GM18858 (cell line): ENCODE measurements at regions not wholly inside any gene's neighbourhood (a gene's known extent, or its start where the extent isn't known, plus 50 kb on each side); places are given as distances from the start of the nearest gene placed in this dataset.

ENCODE experiments used
- ATAC-seq: cut with Tn5 transposase; IDR thresholded peaks from one replicate; pipeline ENCODE4 v1.9.1; 2021; ENCODE audit not compliant: unreplicated experiment

DNA sequence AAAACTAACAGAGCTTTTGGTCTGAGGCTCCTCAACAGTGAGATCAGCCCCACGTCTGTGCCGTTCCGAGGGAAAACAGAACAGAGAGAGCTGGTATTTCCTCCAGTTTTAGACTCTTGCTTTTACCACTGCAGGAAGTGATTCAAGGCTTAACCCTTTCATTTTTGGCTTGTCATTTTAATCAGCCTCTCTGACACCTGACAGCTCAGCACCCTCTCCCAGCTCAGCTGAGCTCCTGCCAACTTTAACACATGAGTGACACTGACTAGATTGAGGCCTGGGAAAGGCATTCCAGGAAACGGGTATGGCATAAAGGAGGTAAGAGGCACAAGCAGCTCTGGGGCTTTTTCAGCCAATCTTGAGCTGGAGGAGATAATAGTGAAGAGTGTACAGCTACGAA is 239.4 kb upstream of the SKOR2 start:
- no peak for ATAC-seq

DNA sequence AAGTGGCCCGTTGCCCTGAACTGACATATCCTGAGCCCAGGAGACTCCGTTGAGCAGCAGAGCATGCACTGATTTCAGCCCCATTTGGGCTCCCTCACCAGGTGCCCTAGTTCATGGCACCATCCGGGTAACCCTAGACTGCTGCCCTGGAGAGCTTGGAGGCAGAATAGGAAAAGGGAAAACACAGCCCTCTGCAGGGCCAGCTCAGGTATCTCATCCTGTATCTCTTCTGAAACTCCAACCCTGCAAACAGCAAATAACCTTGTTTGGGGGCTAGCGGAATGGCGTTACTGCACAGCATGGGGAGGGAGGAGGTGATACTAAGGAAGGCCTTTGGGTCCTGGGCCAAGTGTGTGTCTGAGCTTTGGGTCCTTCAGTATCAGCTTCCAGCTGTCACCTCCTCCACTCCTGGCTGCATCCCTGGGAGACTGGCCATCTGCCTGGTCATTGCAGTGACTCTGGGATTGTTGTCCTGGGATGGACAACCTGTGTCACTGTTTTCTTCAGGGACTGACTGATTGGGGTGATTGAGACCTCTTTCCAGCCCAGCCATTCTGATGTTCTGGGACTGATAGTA is 233.8 kb upstream of the SKOR2 start:
- ATAC-seq, result no peak

DNA sequence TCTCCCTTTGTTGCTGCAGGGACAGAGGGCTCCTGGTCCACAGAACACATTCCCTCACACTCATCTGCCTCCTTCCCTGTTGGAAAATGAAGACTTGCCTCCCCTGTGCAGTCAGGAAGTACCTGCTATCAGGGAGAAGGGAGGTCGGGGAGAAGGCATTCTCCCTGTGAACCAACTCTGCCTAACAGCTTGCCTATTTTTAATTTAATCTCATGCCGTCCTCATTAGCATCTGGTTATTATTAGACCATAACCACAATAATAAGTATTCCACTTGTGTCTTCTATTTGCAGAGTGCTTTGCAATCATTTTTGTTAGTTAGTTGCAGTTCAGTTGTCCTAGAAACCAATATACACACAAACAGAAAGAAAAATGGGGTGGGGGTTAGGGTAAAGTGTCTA is 232.6 kb upstream of the SKOR2 start:
- ATAC-seq, result no peak

DNA sequence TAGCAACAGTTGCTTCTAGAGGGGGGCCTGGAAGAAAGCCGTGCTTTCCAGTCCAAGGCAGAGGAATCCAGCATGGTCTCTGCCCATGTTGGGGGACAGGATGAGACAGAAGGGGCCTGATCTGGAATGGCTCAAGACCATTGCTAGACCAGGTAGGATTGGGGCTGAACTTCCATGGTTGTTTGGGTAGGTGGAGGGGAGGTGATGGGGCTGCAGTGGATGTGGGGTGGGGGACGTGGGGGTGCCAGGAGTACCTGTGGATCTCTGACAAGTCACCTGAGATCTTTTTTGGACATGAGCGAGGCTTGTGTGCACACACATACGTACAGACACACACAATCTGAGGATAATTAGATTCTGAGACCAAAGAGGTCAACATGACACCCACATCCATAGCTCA is 228.7 kb upstream of the SKOR2 start:
- no peak for ATAC-seq

DNA sequence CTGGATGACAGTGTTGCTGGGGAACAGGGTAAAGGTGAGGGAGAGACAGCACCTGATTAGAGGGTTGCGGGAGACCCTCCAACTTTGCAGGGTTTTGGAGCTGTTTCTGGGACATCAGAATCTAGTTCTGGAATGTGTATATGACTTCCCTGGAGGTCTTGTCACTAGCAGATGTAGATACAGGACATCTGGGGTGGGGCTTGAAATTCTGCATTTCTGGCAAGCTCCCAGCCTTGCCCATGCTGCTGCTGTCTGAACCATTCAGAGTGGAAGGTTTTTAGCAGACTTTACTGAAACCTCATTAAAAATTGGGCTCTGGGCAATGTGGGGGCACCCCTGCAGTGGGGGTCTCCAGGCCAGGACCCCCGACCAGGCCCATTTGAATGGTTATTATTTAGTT is 220.3 kb upstream of the SKOR2 start:
- ATAC-seq, result no peak

DNA sequence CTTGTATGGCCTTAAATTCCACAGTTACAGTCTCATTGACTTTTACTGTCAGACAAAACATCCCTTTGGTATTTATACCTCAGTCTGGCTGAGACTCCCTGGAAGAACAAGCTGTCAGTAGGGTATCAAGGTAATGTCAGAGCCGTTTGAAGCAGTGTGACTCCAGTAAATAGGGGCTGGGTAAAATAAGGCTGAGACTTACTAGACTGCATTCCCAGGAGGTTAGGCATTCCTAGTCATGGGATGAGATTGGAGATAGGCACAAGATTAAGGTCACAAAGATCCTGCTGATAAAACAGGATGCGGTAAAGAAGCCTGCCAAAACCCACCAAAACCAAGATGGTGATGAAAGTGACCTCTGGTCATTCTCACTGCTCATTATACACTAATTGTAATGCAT is 219.5 kb upstream of the SKOR2 start:
- no peak for ATAC-seq

DNA sequence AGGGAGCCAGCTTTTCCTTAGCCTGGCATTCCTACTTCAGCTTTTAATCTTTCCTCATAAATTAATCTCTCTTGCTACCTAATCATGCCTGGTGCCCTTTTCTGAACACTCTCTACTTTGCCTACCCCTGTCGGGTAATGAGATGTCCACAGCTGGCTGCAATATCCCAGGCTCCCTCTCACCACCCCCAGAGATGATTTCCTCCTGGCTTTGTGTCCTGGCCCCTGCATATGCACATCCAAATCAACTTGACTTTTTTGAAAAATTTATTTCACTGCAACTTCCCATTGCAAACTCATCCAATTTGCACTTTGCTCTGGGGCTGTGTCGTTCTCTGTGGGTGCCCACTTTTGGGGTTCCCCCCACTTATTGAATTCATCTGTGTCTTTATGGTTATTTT is 218.1 kb upstream of the SKOR2 start:
- no peak for ATAC-seq

DNA sequence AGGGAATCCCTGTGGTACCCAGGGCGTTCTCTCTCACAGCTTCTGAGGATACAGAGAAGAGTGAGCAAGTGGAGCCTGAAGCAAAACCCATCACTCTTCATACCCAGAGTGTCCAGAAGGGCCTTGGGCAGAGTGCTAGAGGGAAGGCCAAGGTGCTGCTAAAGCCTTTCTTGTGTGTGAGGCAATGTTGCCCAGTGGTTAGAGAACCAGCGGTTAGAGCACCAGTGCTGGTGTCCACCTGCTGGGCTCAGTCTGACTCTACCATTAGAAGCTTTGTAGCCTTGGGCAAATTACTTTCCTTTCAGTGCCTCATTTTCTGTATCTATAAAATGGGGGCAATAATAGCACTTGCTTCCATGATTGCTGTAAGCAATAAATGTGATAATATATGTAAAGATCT is 210.5 kb upstream of the SKOR2 start:
- ATAC-seq, result no peak

DNA sequence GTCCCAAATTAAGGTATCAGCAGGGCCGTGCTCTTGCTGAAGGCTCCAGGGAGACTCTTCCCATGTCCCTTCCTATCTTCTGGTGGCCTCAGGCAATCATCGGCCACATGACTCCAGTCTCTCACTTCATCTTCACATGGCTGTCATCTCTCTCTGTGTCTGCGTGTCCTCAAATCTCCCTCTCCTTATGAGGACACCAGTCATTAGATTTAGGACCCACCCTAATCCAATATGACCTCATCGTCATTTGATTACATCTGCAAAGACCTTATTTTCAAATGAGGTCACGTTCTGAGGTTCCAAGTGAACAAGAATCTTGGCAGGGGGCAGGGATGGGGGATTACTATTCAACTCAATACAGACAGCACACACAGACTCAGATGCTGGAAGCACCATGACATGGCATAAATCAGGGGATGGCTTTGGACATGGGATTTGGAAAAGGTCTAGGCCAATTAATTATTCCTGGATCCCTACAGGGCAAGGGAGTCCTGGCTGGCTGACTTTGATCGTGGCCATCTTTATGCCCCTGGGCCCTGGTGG is 210.0 kb upstream of the SKOR2 start:
- ATAC-seq, result no peak

DNA sequence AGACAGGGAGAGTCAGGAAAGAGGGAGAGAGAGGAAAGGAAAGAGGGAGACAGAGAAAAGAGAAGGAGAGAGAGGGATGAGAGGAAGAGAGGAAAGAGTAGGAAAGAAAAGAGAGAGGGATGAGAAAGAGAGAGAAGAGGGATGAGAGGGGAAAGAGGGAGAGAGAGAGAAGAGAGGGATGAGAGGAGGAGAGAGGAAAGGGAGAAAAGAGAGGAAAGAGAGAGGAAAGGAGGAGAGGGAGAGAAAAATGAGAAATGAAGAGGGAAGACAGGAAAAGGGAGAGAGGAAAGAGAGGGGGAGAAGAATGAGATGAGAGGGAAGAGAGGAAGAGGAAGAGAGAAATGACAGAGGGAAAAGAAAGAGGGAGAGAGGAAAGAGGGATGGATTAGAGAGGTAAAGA is 207.0 kb upstream of the SKOR2 start:
- ATAC-seq, result no peak

DNA sequence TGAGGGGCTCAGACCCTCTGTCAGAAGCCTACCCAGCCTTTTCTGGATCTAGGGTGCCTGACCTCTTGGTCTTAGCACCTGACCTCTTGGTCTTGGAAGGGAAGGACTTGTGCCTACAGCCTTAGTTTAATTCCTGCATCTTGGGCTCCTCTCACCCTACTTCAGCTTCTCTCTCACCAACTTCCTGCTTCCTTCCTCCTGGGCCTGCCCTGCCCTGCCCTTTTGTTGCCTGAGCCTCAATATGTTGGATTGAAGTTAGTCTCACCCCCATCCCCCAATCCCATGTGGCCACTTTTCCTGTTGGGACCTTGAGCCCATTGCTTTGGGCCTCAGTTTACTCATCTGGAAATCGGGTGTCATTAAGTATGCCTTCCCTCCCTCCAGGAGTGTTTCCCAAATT is 206.2 kb upstream of the SKOR2 start:
- ATAC-seq, result no peak

DNA sequence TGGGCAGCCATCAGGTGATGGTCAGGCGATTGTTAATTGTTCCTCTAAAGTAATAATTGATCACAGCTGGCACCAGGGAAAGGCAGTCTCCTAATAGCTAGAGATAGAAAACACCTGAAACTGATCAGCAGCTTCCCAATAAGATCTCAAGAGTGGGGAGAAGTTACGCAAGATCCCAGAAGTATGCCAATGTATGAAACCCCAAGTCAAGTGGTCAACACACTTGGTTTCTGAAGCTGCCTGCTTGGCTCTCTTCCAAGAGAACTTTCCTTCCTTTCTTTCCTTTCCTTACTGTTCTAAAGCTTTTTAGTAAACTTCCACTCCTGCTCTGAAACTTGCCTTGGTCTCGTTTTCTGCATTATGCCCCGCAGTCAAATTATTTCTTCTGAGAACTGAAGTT is 201.6 kb upstream of the SKOR2 start:
- no peak for ATAC-seq

DNA sequence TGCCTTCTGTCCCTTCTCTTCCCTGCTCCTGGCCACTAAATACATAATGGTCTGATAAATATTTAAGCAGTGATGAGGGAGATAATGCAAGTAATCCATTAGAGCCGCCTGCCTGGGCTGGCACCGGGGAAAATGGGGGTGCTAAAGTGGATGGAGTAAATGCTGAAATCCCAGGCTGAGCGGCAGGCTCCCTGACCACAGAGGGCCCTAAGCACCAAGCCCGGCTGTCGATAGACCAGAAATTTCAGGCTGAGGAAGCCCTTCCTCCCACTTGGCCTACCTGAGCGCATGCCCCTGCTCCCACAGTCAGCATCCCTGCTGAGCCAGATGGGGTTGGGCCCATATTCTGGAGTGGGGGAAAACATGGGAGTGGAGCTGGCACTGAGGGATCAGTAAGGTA is 197.5 kb upstream of the SKOR2 start:
- no peak for ATAC-seq

DNA sequence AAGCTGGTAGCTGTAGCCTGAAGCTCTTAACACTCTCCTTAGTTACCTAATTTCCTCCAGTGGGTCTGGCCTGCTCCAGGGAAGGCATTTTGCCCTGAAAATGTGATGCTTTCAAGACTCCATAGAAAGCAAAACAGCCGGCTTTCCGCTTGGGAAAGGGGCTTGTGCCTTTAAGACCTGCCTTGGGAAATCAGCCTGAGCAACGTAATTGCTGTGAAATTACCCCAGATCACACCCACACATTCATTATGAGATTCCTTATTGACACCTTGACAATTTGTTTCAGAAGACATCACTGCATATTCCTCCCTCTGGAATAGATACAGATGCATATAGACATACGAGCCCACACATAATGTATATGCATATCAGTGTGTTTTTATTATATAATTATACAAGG is 190.5 kb upstream of the SKOR2 start:
- no peak for ATAC-seq

DNA sequence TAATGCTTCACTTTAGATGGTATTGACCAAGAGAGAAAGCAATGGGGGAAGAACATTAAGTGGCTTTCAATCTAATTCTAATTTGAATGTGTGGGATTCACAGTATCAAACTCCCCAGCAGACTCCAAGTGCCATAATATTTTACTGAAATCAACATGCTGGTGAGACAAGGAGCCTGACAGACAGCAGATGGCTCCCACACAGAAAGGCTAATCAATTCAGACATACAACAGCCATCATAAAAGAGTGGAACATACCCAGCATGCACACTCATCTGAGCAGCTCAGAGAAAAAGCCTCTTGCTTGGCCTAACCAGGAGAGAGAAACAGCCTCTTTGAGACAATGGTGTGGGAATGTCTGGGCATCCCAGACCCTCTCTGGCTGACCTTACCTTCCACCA is 186.5 kb upstream of the SKOR2 start:
- ATAC-seq, result no peak

DNA sequence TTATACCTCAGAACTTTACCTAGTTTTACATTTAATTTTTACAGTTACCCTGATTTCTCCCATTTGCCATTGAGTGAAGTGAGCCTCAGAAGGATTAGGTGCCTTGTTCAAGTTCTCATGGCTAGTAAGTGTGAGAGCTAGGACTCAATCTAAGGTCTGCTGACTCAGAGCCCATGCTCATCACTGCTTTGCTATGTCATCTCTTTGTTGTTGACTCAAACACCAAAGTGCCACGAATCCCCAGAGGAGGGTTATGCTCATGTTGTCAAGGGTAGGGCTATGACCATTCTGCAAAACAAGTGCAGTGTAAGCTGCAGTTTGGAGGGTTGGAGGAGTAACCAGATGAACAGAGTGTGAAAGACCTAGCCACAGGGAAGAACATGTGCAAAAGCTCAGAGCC is 185.4 kb upstream of the SKOR2 start:
- ATAC-seq, result no peak

DNA sequence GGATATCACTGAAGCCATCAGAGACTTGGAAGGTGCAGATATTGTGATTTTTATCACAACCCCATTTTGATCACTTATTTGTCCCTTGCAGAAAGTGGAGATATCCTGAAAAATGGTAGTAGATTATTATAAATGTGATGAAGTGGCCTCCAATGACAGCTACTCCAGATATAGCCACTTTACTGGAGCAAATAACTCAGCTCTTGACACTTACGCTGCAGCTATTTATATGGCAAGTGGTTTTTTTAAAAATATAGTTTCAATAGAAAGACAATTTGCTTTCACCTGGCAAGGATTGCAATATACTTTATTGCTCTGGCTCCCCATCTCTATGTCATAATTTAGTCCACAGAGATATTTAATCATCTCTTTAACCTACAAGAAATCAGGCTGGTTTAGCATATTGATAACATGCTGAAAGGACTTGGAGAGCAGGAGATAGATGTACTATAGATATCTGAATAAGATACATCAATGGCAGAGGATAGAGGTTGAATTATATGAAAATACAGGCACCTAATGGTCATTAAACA is 182.8 kb upstream of the SKOR2 start:
- ATAC-seq, result no peak

DNA sequence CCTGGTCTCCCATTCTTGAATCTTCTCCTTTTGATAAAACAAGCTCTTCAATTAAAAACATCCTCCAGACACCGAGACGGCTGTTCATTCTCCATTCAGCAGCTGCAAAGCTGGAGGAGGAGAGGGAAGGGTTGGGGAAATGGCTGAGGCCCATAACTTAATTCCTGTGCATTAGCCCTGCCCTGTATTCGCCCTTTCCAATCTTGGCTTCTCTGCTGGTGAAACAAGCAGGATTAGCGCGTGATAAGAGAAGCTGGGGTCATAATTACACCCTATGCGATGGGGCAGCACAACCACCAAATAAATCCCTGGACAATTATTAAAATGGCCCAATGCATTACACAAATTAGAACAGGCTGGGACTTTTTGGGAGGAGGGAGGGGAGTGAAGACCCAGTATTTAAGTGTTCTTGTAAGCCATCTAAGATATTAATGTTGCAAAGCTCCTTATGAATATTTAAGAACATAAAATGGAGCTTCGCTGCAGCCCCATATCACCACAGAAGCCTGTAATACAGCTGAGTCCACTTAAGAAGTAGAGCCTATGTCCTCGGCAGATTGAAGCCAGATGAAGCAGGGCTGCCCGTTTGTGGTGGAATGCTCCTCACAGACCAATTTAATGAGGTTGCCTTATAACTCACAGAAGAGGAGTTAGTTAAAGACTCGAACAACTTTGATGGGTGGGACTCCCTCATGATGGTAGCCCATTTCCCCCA is 176.6 kb upstream of the SKOR2 start:
- ATAC-seq, result no peak

DNA sequence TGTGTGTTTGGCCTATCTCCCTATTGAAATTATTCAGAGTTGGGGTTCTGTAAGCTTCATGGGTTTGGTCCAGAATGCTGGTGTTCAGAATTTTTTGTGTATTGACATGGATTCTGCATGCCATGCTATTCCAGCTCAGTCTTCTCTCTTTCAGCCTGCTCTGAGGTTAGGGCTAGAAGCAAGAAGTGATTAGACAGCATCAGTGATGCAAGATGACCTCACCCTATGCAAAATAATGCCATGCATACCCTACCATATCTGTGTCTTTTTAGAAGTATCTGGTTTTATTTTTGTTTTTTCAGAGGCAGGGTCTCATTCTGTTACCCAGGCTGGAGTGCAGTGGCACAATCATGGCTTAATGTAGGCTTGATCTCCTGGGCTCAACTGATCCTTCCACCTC is 175.6 kb upstream of the SKOR2 start:
- ATAC-seq, result no peak

DNA sequence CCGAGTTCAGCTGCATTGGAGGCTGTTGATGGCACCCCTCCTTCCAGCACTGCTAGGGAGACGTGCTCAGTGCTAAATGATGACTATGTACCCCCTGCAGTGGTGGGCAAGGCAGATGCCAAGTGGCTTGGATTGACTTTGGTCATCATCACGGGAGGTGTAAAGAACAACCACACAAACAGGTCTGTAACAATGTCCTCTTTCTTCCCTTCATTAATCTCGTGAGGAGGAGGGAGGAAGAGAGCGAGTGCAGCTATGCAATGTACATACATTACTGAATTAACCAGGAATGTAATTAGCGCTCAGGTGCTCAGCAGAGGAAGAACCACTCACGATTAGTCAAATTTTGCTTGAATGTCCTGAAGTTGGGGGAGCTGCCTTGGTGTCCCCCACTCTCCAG is 173.9 kb upstream of the SKOR2 start:
- no peak for ATAC-seq

DNA sequence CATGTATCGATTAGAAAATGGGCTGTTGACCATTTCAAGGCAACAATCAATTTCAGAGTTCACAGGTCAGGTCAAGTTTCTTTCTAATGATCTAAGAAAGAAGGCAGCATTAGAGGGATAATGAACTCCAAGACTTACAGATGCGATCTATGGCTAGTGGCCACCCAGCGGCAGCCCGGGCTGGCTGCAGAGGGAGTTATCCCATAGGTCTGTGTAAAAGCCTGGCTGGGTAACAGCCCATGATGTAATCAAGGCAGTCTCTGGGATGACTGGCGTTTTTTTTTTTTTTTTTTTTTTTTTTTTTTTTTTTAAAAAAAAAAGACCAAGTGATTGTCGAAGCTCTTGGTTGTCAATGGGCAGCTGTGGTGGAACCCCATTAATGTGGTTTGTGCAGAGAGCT is 171.1 kb upstream of the SKOR2 start:
- no peak for ATAC-seq

DNA sequence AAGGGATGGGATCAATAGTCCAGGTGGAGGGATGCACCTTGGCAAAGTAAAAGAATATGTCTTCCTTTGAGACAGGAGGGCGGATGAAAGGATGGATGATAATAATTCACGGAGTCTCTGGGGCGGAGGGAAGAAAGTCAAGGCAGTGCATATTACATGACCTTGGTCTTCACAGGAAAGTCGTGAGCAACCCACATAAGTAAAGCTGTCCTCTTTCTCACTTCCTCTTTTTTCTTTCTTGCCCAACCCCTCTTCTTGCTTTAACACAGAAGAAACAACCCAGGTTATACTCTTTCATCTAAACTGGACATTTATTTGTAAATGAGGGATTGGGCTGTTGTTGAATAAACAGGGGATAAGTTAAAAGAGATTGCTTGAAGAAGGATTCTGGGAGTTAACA is 168.7 kb upstream of the SKOR2 start:
- no peak for ATAC-seq

DNA sequence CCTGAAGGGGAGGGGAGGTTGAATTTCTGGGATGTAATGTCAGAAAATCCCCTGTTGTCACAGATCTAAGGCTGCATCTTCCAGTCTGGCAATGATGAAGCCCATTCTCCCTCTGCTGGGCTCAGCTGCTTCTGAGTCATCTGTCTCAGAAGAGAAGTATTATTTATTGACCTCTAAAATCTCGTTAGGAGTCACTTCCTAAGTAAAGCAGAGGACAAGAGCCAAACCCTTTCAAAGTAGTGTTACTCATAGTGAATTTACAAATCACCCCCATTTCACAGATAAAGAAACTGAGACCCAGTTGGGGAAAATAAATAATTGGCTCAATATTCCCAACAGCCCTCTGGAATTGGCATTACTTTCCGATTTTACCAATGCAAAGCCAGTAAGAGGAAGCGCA is 167.3 kb upstream of the SKOR2 start:
- no peak for ATAC-seq
